ENCODE measurements at regions not wholly inside any gene's neighbourhood (a gene's known extent, or its start where the extent isn't known, plus 50 kb on each side); places are given as distances from the start of the nearest gene placed in this dataset.

- no peak for TF ChIP-seq TAF1 (IDR thresholded peaks at IDR 0.05; ENCODE audit: borderline replicate concordance, insufficient read depth, low read length)
- TF ChIP-seq SIN3A (IDR thresholded peaks at IDR 0.05; ENCODE audit: borderline replicate concordance, insufficient read depth, low read length) = no peak
- no peak for TF ChIP-seq REST (IDR thresholded peaks at IDR 0.05; ENCODE audit: insufficient read depth in 1 of 2, low read depth in 2 of 2, low read length in 2 of 2)
- TF ChIP-seq FOXP2 (optimal IDR thresholded peaks at IDR 0.05; ENCODE audit: borderline replicate concordance, extremely low read depth, extremely low read length, insufficient read depth) = no peak
- no peak for TF ChIP-seq POLR2AphosphoS5 (IDR thresholded peaks at IDR 0.05; ENCODE audit: low read depth, low read length)
These were observed 287.9 kb upstream of the PKDCC start for GRCh38 chr2:41759880-41760279.

- TF ChIP-seq SIN3A (IDR thresholded peaks at IDR 0.05; ENCODE audit: borderline replicate concordance, insufficient read depth, low read length) (no peak), POLR2AphosphoS5 (IDR thresholded peaks at IDR 0.05; ENCODE audit: low read depth, low read length) (no peak), FOXP2 (optimal IDR thresholded peaks at IDR 0.05; ENCODE audit: borderline replicate concordance, extremely low read depth, extremely low read length, insufficient read depth) (no peak), REST (IDR thresholded peaks at IDR 0.05; ENCODE audit: insufficient read depth in 1 of 2, low read depth in 2 of 2, low read length in 2 of 2) (no peak), TAF1 (IDR thresholded peaks at IDR 0.05; ENCODE audit: borderline replicate concordance, insufficient read depth, low read length) (no peak)
These were observed 284.7 kb upstream of the PKDCC start for GRCh38 chr2:41763141-41763540.

GRCh38 chr2:41764131-41764530 is 283.7 kb upstream of the PKDCC start:
- no peak for TF ChIP-seq REST (IDR thresholded peaks at IDR 0.05; ENCODE audit: insufficient read depth in 1 of 2, low read depth in 2 of 2, low read length in 2 of 2)
- no peak for TF ChIP-seq FOXP2 (optimal IDR thresholded peaks at IDR 0.05; ENCODE audit: borderline replicate concordance, extremely low read depth, extremely low read length, insufficient read depth)
- TF ChIP-seq TAF1 (IDR thresholded peaks at IDR 0.05; ENCODE audit: borderline replicate concordance, insufficient read depth, low read length) = no peak
- TF ChIP-seq SIN3A (IDR thresholded peaks at IDR 0.05; ENCODE audit: borderline replicate concordance, insufficient read depth, low read length) = no peak
- TF ChIP-seq POLR2AphosphoS5 (IDR thresholded peaks at IDR 0.05; ENCODE audit: low read depth, low read length) = no peak

- TF ChIP-seq REST (IDR thresholded peaks at IDR 0.05; ENCODE audit: insufficient read depth in 1 of 2, low read depth in 2 of 2, low read length in 2 of 2) = no peak
- no peak for TF ChIP-seq POLR2AphosphoS5 (IDR thresholded peaks at IDR 0.05; ENCODE audit: low read depth, low read length)
- TF ChIP-seq SIN3A (IDR thresholded peaks at IDR 0.05; ENCODE audit: borderline replicate concordance, insufficient read depth, low read length) = no peak
- TF ChIP-seq TAF1 (IDR thresholded peaks at IDR 0.05; ENCODE audit: borderline replicate concordance, insufficient read depth, low read length) = no peak
These were observed 282.9 kb upstream of the PKDCC start for GRCh38 chr2:41764919-41765318.

- TF ChIP-seq TAF1 (IDR thresholded peaks at IDR 0.05; ENCODE audit: borderline replicate concordance, insufficient read depth, low read length) = no peak
- no peak for TF ChIP-seq REST (IDR thresholded peaks at IDR 0.05; ENCODE audit: insufficient read depth in 1 of 2, low read depth in 2 of 2, low read length in 2 of 2)
- TF ChIP-seq SIN3A (IDR thresholded peaks at IDR 0.05; ENCODE audit: borderline replicate concordance, insufficient read depth, low read length) = no peak
- no peak for TF ChIP-seq POLR2AphosphoS5 (IDR thresholded peaks at IDR 0.05; ENCODE audit: low read depth, low read length)
- TF ChIP-seq FOXP2 (optimal IDR thresholded peaks at IDR 0.05; ENCODE audit: borderline replicate concordance, extremely low read depth, extremely low read length, insufficient read depth) = no peak
These were observed 279.5 kb upstream of the PKDCC start for GRCh38 chr2:41768310-41768709.
